GM19238 (cell line): ENCODE measurements at regions not wholly inside any gene's neighbourhood (a gene's known extent, or its start where the extent isn't known, plus 50 kb on each side); places are given as distances from the start of the nearest gene placed in this dataset.

ENCODE experiments used
- DNase-seq: peaks from one replicate; pipeline ENCODE4 v3.0.0; 2011; ENCODE audit warnings: low spot score; ENCODE audit not compliant: insufficient read length

- DNase-seq = no peak
Measured at GRCh38 chr12:92003701-92004100, 141.9 kb downstream of the BTG1 start.

GRCh38 chr12:92002673-92003382, 142.8 kb downstream of the BTG1 start:
- no peak for DNase-seq

- DNase-seq = no peak
Measured at GRCh38 chr12:92002195-92002649, 143.4 kb downstream of the BTG1 start.

GRCh38 chr12:92000597-92000996, 145.0 kb downstream of the BTG1 start:
- DNase-seq = no peak

- DNase-seq = no peak
Measured at GRCh38 chr12:91999823-92000222, 145.8 kb downstream of the BTG1 start.

- no peak for DNase-seq
Measured at GRCh38 chr12:91998316-91998715, 147.3 kb downstream of the BTG1 start.

- DNase-seq = no peak
Measured at GRCh38 chr12:91994208-91994797, 151.3 kb downstream of the BTG1 start.

GRCh38 chr12:91993287-91994017, 152.2 kb downstream of the BTG1 start:
- no peak for DNase-seq

GRCh38 chr12:91991399-91992187, 154.1 kb downstream of the BTG1 start:
- DNase-seq = no peak

GRCh38 chr12:91990525-91990924, 155.1 kb downstream of the BTG1 start:
- DNase-seq = no peak

- DNase-seq = no peak
Measured at GRCh38 chr12:91989143-91989542, 156.5 kb downstream of the BTG1 start.

- DNase-seq = no peak
Measured at GRCh38 chr12:91988086-91988923, 157.3 kb downstream of the BTG1 start.

GRCh38 chr12:91986084-91986483, 159.6 kb downstream of the BTG1 start:
- DNase-seq = no peak

- DNase-seq = no peak
Measured at GRCh38 chr12:91985002-91985787, 160.5 kb downstream of the BTG1 start.

- DNase-seq = no peak
Measured at GRCh38 chr12:91984556-91984955, 161.1 kb downstream of the BTG1 start.

- no peak for DNase-seq
Measured at GRCh38 chr12:91983935-91984334, 161.7 kb downstream of the BTG1 start.

- no peak for DNase-seq
Measured at GRCh38 chr12:91982946-91983345, 162.7 kb downstream of the BTG1 start.

- no peak for DNase-seq
Measured at GRCh38 chr12:91980389-91980821, 165.2 kb downstream of the BTG1 start.

- no peak for DNase-seq
Measured at GRCh38 chr12:91978143-91978542, 167.5 kb downstream of the BTG1 start.

- no peak for DNase-seq
Measured at GRCh38 chr12:91975891-91976290, 169.8 kb downstream of the BTG1 start.
